HG02938 (cell line): ENCODE measurements at regions not wholly inside any gene's neighbourhood (a gene's known extent, or its start where the extent isn't known, plus 50 kb on each side); places are given as distances from the start of the nearest gene placed in this dataset.

Experiments
- ATAC-seq: cut with Tn5 transposase; IDR thresholded peaks from one replicate; pipeline ENCODE4 v1.9.1; 2021; ENCODE audit warnings: mild to moderate bottlenecking, moderate library complexity; ENCODE audit not compliant: unreplicated experiment

DNA sequence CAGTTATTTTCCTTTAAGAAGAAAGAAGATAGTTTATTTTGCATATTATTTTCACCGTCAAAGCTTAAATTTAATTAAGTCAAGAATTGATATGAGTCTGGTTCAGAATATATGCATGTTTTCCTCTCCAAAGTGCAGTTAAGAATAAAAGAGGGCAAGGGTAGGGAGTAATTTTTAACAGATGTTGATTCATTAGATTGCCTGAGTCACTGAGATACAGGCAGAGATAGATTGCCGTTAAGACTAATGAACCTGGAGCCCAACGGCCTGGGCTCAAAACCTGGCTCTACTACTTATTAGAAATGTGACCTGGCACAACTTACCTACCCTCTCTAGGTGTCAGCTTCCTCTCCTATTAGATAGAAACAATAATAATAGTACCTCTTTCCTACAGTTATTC is 1037.4 kb upstream of the PABPC4L start:
- ATAC-seq = no peak

DNA sequence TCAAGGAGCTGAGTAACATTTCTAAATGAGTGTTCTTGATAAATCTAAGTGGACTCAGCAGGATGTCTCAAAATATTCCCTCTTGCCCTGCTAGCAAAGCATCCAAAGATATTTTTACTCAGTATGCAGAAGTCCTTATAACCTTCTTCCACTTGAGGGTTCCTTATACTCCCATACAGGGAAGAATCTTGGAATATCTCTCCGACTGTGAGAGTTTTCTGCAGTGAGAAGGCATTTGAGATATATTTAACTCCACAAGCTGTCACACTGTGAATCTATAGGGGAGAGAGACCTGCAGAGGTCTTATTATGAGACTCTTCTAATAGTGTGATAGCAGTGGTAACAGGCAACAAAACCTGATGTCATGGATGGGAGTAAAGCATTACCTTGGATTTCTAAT is 1034.5 kb upstream of the PABPC4L start:
- ATAC-seq = no peak

DNA sequence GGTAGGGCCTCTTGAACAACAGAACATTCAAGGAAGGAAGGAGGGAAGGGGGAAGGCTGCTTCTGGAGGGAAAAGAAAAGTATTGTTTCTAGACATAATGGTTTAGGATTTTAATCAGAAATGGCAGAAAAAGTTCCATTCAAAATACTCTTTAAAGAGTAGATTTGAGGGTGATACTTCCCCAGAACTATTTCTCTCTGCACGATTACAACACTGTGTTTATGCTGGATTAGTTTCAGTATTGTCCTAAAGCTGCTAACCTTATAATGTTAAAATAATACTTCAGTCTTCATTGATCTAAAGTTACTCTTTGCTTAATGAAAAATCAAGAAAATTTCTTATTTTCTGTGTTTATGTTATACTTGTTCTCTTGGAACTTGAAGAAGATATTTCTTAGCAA is 1026.3 kb upstream of the PABPC4L start:
- ATAC-seq = no peak

DNA sequence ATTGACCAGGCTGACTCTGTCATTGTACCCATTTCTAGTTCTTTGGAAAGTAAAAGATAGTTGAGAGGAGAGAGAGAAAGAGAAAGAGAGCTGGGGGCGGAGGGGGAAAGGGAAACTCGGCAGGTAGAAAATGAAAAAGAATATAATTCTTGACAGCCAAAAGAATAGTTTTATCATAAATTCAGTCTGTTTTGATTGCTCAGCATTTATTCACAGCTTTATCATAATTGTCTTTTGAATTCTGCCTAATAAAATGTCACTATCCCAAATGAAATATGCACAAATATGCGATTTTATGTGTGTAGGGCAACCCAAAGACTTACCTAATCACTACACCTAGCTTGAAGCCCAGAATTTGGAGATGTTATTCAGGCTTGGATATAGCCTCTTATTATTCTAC is 1024.0 kb upstream of the PABPC4L start:
- no peak for ATAC-seq

DNA sequence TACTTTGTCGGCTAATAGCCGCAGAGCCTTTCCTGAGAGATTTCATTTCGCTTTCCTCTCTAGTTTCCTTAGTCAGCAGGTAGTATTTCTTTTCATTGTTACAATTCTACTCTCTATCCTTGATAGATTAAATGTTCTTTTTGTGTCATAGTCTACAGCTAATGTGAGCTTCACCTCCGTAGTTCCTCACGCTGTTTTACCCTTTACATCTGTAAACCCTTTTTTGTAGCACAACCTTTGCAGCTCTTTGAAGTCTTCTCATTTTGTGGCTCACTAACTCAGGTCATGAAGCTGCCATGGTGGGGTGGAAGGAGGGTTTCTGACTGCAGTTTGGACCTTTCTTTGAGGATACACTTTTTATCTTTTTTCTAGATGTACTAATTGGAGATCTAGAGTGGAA is 1008.8 kb upstream of the PABPC4L start:
- no peak for ATAC-seq

DNA sequence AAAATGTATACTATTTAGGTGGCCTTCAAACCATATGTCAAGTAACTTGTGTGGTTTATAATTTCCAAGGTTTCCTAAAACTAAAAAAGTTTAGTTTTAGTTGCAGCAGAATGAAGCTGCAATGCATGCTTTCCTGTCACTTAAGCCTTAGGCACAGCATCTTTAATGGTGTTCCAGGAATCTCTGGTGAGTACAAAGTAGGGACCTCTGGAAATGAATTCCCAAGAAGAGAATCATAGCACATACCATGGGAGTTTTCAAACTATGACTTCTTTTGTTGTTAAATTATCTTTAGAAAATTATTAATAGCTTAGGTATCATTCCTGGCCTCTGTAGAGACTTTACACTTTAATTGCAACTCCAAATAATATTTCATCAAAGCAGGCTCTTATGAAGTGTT is 1005.9 kb upstream of the PABPC4L start:
- ATAC-seq = no peak

DNA sequence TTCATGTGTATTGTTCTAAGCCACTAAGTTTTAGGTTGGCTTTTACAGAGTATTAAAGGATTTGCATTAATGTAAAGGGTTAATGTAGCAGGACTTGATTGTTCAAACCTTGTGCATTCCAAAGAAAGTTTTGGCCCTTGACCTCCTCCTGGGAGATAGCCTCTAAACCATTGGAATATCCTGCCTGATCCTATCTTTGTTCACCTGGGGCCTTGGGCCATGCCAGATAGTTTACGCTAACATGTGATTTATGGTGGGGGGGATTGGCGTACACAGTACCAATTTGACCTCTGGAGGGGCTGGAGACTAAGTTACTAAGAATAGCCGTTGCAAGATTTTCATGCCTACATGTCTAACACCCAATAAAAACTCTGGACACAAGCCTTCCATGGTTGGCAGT is 1002.7 kb upstream of the PABPC4L start:
- ATAC-seq = no peak

DNA sequence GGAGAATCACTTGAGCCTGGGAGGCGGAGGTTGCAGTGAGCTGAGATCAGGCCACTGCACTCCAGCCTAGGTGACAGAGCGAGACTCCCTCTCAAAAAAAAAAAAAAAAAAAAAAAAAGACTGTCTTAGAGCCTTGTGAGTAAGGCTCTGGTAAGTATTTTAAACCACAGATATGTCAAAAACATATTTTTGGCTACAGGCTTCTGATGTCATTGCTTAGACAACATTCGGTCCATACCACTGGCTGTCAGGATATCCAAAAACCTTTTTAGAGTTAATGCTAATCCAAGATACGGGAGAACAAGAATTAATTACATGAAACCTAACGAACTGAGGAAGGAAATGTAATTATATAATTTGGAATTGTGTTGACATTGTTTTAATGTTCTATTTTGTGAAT is 999.5 kb upstream of the PABPC4L start:
- no peak for ATAC-seq

DNA sequence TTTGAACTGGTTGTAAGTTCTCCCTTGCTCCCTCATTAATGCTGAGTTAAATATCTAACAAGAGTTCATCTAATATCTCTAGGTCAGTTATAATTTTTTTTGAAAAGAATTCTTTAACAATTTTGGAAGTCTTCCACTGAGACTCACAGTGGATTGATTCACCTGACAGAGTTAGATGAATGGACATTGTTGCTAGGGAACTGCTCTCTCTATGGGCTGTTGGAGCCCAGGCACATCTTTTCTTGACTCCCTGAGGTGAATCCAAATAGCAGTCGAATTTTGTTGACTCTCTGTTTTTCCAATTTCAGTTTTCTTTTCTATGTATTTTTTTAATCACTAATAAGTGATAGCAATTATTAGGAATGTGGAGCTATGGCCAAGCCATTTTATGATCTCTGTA is 996.1 kb upstream of the PABPC4L start:
- no peak for ATAC-seq

DNA sequence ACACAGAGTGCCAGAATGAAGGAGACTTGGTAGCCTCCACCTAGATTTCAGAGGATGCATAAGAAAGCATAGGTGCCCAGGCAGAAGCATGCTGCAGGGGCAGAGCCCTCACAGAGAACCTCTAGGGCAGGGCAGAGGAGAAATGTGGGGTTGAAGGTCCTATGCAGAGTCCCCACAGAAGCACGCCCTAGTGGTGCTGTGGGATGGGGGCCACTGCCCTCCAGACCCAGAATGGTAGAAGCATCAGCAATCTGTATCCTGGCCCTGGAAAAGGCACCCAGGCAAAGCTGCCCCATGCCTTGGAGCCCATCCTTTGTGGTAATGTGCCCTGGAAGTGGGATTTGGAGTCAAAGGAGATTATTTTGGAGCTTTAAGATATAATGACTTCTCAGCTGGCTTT is 992.9 kb upstream of the PABPC4L start:
- ATAC-seq = no peak

DNA sequence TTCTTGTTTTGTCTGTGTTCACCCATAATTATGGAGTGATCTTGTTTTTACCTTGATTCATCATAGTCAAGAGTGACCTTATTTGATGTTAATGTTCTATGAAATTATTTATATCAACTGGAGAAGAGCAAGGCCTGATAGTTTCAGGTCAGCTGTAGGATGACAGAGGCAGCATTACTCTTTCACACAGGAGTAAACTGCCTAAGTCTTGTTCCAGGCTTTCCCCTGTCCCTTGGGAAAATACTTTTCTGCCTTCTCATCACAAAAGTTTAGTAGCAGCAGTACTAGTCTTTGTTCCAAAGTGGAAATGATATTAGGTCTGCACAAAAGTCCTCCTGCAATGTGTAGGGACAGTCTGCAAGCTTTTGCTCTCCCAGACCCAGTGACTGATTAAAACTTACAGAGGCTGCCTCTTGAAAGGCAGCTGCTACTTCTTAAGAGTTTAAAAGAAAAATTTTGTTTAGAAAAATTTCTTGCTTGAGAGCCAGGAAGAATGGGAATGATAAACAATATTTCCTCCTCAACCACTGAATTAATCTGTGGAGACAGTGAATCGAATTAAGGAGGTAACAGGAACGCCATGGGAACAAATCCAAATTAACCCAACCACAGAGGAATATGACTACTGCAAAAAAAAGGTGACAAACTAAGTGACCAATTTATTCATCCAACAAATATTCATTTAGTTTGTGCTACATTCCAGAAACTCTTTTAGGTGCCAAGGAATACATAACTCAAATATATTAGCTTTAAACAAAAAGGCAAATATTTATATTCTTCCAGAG is 991.4 kb upstream of the PABPC4L start:
- ATAC-seq = no peak

DNA sequence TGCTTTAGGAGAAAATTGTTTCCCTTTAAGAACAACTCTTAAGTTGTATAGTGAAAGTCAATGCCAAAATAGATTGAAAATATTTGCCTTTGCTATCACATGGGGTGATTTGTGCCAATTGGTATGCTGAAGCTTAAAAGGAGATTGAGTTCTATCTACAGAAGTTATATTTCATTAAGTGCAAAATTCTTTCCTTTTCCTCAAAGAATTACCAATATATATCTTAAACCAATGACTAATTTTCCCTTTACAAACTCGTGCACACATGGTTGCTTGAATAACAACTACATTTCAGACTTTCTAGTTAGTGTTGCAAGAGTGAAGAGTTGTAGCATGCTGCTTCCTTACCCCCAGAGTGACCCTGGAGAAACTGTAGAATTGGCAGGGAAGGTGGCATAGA is 990.0 kb upstream of the PABPC4L start:
- ATAC-seq = no peak

DNA sequence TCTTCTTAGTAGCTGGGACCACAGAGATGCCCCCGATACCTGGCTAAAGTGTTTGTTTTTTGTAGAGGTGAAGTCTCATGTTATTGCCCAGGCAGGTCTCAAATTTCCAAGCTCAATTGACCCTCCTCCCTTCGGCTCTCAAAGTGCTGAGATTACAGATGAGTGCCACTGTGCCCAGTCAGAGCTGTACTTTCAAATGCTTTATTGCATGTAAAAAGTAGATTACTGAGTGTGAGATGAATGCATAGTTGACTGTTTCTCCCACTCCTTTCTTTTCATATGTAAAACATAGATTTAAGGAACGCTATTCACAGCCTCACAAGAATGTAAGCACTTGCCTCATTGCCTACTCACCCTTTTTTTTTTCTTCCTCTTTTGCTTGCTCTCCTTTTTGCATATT is 984.4 kb upstream of the PABPC4L start:
- ATAC-seq = no peak

DNA sequence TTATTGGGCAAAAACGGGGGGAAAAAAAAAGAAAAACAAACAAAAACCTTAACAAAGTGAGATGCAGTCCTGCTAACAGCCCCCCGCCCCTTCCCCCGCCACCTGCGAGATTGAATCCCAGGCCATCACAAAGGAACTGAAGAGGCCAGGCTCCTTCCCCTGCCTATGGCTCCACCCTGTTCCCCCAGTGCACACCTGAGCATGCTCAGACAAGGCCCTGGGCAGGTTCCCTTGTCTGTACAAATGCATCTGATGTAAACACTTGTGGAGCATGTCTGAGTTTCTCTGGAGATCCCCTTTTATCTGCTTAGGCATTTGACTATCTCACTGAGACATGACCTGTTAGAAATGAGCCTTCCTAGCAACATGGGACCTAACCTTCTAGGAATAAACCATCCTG is 983.7 kb upstream of the PABPC4L start:
- no peak for ATAC-seq

DNA sequence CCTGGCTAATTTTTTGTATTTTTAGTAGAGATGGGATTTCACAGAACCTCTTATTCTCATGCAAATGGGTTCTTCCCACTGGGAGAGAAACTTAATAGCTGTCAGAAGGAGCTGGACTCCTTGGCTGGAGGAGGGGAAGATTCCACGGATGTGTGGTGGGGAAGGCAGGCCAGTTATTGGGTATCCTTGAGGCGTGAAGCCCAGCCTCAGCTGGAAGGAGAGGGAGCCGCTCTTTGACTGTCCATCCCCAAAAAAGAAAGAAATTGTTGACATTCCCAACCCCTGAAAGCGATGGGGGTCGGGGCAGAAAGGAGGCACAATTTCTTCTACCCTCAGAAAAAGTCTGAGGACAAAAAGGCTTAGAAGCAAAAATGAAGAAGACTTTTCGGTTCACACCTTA is 983.1 kb upstream of the PABPC4L start:
- ATAC-seq = no peak

DNA sequence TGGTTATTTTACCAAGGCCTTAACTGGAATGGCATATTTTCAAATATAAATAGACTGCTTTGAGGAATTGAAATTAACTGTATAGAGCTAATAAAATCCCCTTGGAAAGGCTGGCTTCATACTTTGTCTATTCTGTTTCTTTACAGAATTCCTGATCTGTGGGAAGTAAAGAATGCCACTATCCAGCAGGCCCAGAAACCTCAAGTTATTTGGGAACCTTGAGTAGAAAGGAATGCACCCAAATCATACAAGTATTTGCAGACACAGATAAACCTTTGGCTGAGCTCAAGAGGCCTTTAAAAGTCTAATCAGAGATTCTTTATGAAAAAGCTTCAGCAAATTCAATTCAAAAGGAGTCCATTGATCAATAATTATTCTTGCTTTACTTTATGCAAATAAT is 975.7 kb upstream of the PABPC4L start:
- no peak for ATAC-seq

DNA sequence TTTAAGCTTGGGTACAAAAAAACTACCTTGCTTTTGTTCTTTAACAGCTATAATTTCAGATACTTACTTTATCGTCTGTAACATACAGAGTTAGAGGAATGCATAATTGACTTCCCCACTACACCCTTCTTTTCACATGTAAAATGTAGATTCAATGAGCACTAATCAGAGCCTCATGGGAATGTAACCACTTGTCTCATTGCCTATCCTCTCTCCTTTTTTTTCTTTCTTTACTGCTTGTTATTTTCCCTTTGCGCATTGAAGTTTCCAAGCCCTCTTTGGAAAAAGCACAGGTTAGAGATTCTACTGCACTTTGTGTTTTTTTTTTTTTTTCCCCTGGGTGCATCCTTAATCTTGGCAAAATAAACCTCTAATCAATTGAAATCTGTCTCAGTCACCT is 965.1 kb upstream of the PABPC4L start:
- no peak for ATAC-seq

DNA sequence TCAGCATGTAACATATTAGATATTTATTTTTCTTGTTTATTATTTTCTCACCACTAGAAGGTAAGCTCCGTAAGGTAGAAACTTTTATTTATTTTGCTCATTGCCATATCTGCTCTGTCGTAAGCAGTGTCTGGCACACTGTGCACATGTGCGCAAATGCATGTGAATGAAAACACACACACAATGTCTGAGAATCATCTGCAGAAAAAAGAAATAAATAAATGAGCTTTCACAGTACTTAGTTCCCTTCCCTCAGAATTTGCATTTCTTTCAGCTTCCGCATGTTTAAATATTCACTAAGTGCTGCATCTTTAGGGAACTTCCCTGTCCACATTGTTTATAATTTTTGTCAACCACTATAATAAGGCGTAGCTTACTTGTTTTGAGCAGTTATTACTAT is 963.0 kb upstream of the PABPC4L start:
- no peak for ATAC-seq

DNA sequence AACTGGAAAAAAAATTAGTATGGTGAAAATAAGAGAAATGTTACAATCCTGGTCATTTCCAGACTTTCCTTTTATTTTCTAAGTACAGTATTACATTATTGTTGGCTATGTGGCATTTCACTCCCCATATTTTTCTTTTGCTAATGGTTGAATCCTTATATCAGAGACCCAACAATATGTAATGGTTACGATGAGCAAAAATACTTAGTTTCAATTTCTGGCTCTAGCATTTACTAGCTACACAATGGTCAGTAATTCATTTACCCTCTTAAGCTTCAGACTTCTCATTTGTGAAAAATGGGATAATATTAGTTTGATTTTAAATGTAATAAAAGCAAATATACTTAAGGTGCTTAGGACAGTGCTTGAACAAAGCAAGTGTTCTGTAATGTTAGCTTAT is 942.9 kb upstream of the PABPC4L start:
- ATAC-seq = no peak

DNA sequence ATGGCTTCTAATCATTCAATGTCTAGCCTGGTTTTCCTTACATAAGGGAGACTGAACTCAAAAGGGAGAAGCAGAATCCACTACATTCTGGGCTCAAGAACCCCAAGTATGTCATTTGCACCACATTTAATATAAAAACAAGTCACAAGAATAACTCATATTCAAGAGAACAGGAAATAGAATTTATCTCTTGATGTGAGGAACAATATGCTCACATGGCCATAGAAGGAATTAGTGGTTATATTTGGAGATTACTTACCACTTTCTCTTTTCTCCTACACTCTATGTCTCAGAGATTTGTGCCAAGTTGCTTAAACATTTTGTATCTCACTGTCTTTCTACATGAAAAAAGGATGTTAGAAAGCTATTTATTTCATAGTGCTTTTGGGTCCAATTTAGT is 922.6 kb upstream of the PABPC4L start:
- no peak for ATAC-seq

DNA sequence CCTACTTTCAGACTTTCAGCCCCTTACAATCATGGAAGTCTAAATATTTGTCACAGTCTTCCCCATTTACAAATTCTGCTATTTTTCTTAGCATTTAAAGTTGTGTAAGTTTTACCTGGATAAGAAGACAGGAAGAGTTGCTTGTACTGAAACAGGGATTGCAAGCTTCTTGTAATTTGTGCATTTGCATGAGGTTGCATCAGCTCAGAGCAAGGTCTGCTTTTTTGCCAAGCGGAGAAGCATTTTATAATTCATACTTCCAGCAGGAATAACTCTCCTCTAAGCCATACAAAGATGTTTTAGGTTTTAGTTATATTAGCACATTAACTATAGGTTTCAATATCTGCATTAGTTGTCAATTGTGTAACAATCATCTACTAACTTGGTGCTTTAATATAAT is 922.0 kb upstream of the PABPC4L start:
- ATAC-seq = no peak

DNA sequence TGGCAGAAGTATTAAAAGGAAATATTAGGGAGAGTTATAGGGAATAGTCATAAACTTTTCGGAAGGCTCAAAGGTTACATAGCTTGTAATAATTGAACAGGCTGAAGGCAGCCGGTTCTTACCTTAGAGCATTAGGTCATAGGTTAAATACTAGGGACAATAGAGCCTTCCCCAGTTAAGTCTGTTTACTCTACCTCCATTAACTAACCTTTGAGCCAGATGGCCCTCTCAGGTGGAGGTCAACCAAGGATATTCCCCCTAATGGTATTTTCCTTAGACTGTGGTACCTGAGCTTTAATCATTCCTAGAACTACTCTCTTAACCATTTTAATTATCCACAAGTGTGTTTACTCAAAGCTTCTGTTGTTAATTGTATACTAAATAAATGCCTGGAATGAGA is 920.9 kb upstream of the PABPC4L start:
- ATAC-seq = no peak

DNA sequence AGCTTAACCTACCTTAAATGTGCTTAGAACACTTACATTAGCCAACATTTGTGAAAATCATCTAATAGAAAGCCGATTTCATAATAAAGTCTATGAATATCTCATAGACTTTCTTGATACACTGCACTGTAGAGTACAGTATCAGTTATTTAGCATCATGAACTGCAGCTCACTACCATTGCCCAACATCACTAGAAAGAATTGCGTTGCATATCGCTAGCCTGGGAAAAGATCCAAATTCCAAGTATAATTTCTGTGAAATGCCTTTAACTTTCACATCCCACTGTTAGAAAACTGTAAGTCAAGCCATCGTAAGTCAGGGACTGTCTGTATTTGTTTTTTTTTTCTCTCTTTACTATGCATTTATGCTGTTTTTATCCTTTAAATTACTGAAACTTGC is 918.6 kb upstream of the PABPC4L start:
- ATAC-seq = no peak
